Thyroid gland (tissue), 4 donors: ENCODE measurements at regions not wholly inside any gene's neighbourhood (a gene's known extent, or its start where the extent isn't known, plus 50 kb on each side); places are given as distances from the start of the nearest gene placed in this dataset.

Experiments used
- POLR2A ChIP-seq, 2 donors: fragments of 450-650 bp; IDR thresholded peaks; one replicate each; pipeline ENCODE4 v1.6.1; 2017; ENCODE audit warnings: antibody characterized with exemption in 2 of 2, mild to moderate bottlenecking in 2 of 2, moderate library complexity in 1 of 2
- TF ChIP-seq, protein P1 (sequence below), 6 experiments: fragments of 200-600 bp in 3 of 6; fragments of 450-650 bp in 3 of 6; sonication (generic) in 3 of 6; IDR thresholded peaks; one replicate each; pipeline ENCODE4 v1.5.1; 2016 to 2019; ENCODE audit warnings: antibody characterized with exemption in 6 of 6, mild to moderate bottlenecking in 2 of 6, inconsistent platforms in 1 of 6, moderate library complexity in 1 of 6

DNA sequence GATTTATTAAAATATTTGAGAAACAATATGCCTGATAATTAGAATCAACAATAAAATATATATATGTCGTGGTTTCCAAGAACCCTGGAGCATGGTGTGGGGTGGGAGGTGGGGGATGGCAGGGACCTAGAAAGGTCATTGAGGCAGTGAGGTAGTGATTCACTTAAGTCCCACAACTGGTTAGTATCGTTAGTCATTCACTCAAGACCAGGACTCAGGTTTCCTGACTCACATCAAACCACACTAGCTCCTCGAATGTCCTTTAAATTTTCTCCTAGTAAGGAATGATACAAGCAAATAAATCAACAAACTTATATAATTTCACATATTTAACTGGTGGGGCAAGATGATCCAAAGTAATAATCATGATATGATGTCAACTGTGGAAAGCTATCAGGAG lies 158.8 kb upstream of the AADAT start:
- no peak for TF ChIP-seq POLR2A (IDR thresholded peaks at IDR 0.05)
- TF ChIP-seq, protein P1, sequence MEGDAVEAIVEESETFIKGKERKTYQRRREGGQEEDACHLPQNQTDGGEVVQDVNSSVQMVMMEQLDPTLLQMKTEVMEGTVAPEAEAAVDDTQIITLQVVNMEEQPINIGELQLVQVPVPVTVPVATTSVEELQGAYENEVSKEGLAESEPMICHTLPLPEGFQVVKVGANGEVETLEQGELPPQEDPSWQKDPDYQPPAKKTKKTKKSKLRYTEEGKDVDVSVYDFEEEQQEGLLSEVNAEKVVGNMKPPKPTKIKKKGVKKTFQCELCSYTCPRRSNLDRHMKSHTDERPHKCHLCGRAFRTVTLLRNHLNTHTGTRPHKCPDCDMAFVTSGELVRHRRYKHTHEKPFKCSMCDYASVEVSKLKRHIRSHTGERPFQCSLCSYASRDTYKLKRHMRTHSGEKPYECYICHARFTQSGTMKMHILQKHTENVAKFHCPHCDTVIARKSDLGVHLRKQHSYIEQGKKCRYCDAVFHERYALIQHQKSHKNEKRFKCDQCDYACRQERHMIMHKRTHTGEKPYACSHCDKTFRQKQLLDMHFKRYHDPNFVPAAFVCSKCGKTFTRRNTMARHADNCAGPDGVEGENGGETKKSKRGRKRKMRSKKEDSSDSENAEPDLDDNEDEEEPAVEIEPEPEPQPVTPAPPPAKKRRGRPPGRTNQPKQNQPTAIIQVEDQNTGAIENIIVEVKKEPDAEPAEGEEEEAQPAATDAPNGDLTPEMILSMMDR (IDR thresholded peaks at IDR 0.05) = no peak
